CD4-positive, alpha-beta T cell treated with Interleukin-1 beta for 1 hour (primary cell): ENCODE measurements at regions not wholly inside any gene's neighbourhood (a gene's known extent, or its start where the extent isn't known, plus 50 kb on each side); places are given as distances from the start of the nearest gene placed in this dataset.
"Not testable (repeated sequence)": the region's sequence is repeated elsewhere in the genome, so short reads cannot be mapped to it uniquely, and the experiment has no call there.

Source experiments
- DNase-seq, 2 donors: peaks; one replicate each; pipeline ENCODE4 v3.0.0-alpha.2; 2020 to 2022

DNA sequence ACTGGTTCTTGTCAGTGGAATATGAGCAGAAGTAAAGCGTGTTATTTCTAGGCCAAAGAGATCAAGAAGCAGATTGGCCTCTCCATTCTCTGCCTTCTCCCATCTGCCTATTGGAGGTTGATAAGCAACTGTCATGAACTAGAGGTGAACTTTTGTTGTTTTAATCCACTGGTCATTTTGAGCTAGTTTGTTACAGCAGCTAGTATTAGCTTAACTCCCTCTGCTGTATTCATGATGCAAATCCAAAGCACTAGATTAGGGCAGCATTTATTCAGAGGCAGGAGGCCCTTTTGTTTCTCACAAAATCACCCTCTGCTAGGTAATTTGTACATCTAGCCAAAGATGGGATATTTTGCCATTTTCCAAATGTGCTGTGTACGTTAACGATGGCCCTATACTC, 97.3 kb upstream of the DPT start:
- DNase-seq: no peak

DNA sequence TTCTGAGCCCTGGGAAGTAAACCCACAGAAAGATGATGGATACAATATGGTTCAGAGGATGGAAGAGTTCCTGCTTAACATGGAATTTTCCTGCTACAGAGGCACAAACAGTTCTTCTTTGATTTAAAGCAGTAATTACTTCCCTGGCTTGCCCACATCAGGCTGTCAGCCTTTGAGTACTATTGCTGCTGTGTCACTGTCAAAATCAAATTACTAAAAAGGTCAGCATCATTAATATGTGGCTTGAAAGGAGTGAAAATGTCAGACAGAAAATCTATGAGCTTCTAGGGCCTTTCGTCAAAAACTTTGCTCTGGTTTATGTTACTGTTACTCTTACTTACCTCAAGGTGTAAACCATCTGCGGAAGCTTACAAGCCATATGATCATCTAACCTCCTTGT, 98.6 kb upstream of the DPT start:
- no peak for DNase-seq

DNA sequence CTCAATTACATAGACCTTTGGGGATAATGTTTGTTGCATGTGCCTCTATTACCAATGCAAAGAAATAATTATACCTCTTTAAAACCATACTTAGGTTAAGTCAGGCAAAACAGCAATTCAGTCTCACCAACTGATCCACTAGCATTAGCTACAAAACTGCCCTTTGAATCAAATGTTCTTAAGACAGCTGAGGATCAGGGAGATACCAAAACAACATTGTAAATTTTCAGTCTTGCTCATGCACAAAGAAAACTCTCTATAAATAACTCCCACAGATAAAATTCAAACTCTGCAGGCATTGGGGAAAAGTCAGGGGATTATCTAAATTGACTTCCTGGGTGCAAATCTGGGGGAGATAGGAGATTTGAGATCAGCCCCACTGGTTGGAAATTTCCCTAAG, 100.9 kb upstream of the DPT start:
- no peak for DNase-seq

DNA sequence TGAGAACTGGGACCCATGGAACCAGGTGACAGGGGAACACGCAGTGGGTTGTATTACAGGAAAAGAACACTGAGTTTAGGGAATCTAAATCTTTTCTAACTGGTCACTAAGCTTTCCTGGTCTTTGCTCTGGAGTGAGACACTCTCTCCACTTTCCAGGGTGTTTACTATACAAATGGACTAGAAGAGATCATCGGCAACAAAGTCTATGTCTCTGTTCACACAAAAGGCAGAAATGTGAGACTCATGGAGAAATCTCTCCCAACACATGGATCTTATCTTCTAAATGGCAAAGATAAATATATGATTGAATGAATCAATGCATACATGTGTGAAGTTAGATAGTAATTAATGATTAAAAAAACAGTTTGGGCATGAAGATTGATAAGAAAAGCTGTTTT, 101.6 kb upstream of the DPT start:
- no peak for DNase-seq

DNA sequence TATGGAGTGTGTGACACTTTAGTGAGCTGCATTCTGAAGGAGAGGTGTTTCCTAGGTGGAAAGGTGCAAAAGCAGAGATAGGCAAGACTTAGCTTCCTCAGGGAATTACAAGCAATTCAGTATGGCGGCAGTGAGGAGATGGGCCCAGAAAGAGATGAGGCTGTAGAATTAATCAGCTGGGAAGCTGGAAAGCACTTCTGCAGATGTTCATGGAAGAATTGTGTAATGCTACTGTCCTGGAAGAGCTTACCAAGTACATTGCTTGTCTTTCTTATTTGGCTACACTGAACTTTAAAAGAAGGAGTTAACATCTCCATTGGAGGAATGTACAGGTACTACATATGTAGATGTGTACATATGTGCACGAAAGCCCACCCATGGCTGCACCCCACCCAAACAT, 103.7 kb upstream of the DPT start:
- no peak for DNase-seq

DNA sequence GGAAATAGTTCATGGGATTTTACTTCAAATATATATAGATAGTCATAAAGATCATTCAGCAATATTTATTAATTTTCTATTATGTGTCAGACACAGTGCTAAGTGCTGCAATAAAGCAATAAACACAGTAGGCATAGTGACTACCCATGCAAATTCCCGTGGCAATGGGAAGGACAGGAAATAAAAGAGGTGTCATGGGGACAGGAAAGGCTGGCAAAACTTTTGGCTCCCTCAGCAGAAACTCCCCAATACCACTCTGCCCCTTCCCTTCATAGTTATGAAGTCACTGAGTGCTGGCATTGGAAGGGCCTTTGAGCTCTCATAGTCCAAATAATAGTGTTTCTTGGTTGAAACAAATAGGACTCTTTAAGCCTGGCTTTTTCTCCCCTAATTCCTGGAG, 104.4 kb upstream of the DPT start:
- no peak for DNase-seq

DNA sequence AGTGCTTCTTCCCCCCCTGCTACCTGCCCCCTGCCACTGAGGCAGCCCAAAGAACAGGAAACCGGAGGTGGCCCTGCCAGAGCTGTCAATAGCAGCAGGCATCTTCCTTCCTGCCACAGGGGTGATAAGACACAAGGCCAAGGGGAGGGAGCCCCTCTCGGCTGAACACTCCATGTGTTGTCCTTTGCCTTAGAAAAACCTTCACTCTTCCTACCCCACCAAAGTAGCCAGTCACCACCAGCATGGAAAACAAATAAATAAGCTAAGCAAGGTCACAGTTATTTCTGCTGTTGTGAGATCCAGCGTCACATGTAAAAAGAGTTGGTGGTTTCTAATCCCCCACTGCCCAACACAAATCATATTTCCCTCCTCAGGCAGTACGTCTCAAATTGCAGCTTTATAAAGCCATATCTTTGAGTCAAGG, 104.8 kb upstream of the DPT start:
- peak in 1 of 2 donors; percentile 22 for DNase-seq

DNA sequence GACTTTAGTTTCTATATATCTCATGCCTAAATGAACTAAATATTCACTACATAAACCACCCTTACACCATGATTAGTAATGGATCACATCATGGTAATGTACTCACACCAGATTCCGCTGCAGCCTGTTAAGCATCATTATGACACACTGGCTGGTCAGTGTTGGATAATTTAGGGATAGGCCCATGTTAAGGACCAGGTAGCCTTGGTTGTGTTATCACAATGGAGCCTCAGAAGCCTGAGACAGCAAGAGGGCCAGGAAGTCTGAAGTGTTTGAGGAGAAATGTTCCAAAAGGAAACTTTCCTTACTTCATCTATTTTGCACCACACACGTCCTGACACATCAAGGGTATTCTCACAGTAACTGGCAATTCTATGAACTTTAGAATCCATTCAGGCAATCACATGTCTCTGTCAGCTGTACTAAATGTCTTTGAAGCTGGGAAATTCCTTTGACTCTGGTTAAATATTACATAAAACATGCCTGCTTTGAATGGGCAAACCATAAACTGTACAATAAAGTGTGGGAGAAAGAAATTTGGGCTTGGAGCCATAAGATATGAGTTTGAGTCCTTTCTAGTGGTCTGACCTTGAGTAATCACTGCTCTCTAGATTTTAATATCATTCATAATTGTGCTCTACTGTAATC, 105.3 kb upstream of the DPT start:
- DNase-seq: no peak

DNA sequence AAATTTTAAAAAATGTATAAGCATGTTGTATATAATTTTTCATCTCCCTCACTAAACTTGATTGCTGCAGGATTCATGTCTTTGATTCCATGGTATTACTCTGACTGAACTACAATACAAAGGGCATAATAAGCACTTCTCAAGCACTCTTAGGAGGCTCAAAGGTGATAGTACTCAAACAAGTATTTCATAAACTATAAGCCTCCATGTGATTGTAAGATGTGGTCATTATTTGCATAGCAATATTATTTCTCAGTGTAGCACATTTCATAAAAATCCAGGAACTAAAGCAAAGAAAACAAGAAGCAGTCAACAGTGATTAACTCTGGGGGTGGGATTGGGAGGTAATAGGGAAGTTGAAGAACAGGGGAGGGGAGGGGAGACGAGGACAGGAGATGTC, 106.2 kb upstream of the DPT start:
- DNase-seq: no peak

DNA sequence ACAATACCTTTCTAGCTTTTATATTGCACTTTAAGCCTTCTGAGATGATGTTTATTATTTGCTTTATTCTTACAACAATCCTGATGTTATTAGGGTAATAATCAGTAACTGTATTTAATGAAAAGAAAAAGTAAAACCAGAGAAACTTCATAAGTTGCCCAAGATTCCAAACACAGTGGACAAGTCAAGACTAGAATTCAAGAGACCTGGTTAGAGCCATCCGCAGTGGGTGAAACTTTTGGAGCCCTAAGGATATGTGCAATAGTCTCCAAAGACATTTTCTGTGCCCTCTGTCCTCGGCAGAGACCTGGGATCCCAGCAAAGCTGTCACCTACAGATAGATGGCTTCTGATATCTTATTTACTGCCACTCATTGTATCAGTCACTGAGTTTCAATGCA, 106.8 kb upstream of the DPT start:
- no peak for DNase-seq

DNA sequence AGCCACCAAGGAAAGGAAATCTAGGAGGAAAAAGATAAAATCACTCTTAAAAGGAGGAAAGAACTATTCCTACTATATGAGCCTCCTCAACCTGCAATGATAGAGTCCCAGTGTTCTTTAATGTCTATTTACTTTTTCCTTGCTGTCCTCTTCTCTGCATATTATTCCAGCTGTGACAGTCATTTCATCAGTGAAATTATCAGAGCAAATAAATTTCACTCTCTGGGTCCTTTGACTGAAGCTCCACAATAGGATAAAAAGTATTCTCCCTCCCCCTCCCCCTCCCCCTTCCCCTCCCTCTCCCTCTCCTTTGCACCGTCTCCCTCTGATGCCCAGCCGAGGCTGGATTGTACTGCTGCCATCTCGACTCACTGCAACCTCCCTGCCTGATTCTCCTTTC, 107.5 kb upstream of the DPT start:
- DNase-seq: no peak

DNA sequence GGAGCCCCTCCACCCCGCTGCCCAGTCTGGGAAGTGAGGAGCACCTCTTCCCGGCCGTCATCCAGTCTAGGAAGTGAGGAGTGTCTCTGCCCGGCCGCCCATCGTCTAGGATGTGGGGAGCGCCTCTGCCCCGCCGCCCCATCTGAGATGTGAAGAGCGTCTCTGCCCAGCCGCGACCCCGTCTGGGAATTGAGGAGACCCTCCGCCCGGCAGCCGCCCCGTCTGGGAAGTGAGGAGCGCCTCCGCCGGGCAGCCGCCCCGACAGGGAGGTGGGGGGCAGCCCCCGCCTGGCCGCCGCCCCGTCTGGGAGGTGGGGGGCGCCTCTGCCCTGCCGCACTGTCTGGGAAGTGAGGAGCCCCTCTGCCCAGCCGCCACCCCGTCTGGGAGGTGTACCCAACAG, 108.2 kb upstream of the DPT start:
- DNase-seq: not testable (repeated sequence)

DNA sequence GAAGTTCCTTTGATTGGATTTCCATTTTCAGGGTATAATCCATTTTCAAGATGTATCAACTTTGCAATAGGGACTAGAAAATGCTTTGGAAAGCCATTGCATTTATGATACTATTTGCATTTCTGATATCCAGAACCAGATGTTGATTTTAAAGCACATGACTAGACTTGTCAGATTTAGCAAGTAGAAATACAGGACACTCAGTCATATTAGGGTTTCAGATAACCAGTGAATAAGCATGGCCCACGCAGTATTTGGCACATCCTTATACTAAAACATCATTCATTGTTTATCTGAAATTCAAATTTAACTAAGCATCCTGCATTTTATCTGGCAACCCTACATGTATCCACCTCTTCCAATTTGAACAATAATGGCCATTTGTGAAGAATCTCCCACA, 113.3 kb upstream of the DPT start:
- DNase-seq: no peak

DNA sequence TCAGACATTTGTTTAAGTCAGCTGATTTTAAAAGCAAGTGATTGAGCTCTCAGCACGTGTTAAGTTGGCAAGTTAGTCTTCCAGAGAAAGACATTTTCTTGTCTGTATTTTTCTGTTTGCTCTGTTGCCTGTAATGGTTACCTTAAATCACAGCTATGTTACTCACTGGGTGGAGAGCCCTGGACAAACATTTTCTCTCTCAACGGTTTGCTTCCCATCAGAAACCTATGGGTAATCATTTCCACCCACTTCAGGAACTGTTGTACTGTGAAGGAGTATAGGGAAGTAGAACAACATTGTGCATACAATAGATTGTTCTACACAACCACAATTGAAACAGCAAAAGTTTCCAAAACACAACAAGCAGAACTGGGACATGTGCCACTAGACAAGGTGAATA, 113.9 kb upstream of the DPT start:
- DNase-seq: no peak

DNA sequence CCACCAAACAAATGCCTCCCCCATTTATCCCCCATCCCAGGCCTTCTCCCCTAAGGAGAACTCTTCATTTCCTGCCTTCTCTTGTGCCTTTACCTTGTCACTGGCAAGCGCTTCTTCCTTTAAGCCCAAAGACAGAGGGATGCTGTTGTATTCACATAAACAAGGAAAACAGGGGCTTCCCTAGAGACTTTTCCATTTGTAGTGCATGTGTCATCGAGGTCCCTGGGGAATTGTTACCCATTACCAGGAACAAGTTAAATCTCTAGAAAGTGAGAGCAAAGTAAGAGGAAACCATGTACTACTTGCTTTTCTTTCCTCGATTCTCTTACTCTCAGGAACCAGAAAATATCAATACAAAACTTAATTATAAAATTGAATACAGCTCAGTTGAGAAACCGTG, 114.4 kb upstream of the DPT start:
- DNase-seq: no peak

DNA sequence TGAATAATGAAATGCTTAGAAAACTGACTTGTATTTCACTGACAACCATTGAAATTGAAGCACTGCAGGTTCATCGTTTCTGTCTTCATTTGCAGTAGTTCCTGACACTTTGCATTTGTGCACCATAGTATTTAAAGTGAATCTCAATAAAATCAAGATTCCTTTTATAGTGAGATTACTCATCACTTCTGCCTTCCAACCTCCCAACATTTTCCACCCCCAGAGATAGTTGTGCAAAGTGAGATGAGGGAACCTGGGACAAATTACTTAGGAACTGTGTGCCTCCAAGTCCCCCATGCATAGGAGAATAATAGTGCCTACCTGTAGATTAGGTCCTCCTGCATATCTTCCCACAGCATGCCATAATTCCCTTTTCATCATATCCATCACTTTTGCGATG, 114.9 kb upstream of the DPT start:
- no peak for DNase-seq

DNA sequence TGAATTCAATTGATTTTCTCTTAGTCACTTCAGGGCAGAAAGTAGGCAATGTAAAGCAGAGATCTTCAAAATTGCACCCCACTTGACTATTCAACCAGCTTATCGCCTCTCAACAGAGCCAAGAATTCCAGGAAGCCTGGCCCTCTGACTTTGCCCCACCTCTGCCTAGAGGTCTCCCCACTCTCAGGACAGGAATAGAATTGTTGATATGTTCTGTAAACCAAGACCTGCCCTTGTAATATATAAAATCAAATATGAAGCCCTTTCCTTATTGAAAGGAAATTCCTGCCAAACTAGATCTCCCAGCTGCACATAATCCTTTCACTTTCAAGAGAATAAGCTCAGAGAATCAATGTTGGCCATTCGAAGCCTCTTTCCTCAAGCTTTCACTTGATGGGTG, 116.1 kb upstream of the DPT start:
- DNase-seq: no peak

DNA sequence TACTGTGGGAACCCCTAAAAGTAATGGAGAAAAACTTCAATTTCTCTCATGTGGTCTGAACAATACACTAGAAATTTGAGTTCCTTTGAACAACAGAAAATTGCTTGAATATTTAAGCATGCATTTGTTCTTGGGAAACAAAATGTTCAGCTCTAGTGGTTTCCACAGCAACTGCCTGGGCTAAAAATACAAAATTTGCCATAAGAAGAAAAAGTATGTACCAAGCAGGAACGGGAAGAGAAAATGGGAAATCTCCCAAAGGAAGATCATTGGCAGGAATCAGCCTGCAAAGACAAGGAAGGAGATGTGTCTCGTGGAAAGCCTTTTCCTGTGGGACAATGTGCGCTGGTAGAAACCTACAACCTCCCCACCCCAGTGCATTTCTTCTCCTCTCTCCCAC, 119.0 kb upstream of the DPT start:
- DNase-seq: no peak

DNA sequence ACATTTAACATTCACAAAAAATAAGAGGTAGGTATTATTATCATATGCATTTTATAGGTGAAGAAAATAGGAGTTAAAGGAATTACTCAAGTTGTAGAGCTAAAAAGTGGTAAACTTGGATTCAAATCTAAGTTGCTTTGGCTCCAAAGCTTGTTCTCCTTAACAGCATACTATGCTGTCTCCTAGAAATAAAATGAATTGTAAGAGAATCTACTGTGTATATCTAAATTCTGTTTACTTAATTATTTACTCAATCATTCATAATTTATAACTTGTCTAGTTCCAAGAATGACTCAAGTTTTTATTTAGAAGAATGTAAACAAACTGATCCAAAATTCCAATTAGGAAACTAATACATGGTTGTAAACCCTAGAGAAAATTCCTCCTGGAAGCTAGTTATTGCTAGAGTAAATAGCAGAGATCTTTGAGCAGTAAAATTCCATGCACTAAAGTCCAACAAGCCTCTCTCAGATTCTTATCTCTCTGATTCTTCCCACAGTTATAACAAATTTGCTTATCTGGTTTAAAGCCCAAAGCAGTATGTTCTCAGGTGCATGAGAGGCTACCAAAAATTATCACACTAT, 132.5 kb upstream of the DPT start:
- DNase-seq: no peak

DNA sequence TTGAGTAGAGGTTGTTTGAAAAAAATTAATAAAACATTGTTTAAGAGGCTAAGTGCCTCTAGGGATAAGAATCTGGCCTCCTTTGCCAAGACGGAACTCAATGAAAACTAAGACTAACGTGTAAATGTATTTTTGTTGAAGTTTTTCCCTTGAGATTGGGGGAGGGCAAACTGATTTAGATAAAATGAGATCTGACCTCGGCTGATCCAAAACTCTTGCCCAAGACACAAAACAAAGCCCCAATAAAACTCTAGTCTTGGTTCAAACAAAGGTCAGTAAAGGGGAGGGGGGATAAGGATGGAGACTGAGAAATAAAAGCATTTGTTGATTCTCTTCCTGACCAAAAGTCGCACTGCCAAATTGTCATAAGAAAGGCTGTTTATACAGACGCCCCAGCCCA, 134.8 kb upstream of the DPT start:
- no peak for DNase-seq

DNA sequence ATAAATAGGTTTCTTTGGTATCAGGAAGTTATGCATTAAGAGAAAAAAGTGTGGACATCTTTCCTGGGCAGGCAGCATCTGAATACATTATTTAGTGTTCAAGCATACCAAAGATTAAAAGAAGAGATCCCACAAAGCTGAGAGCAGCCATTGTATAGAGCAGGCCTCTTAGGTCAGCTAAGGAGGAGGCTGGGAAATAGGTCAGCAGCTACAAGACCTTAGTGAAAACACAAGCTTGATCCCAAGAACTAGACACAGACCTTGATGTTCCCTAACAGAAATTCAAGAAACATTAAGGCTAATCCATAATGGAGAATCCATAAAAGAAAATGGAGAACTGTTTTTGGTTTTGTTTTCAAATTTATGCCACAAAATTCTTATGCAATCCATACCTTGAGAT, 135.3 kb upstream of the DPT start:
- DNase-seq: no peak

DNA sequence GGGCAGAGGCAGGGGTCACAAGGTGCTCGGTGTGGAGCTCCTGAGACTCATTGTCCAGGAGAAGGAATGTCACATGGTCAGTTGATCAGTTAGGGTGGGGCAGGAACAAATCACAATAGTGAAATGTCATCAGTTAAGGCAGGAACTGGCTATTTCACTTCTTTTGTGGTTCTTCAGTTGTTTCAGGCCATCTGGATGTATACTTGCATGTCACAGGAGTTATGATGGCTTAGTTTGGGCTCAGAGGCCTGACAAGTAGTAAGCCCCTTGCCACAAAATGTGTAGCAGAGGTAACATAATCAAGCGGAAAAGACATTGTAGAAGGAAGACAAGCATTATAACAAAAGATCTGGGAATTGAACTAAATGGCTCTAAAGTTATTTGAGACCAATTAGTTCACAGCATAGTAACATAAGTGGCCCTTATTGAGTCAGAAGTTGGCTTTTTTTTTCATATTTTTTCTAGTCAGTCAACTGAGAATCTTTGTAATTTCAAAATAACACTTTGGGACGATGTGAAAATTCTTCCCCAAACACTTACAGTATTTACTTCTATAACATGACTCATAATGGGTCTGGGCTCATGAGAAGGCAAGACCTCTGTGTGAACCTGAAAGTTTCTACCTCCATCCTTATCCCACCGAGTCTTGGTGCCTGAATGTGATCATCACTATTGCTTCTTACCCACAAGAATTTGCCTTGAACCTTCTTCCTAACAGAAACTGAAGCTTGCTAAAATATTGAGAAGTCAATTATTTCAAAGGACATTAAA, 137.0 kb upstream of the DPT start:
- no peak for DNase-seq

DNA sequence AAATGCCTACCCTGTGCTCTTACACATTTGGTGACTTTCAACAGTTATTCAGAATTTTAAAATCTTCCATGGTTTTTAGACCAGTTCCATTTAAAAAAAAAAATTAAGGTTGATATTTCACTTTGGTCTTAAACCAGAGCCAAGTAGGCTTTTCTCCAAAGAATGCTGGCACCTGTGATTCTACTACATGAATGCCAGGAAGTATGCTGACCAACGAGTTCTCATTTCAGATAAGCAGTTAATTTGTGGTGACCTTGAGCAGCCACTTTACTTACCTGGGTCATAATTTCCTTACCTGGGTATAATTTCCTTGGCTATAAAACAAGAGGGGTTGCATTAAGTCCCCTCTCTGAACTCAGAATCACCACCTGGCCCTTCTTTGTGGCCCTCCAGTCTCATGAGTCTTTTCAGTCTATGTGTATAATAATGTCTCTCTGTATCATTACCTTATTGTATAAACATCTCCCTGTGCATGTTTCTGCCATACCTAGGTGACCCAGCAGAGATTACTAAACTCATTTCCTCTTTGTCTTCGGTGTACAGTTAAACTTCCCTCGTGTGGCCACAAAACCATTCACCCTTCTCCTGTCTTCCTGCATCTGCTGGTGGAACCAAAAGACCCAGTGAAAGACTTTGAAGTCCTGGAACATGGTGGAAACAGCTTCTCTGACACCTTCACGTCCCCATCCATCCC, 139.1 kb upstream of the DPT start:
- no peak for DNase-seq

DNA sequence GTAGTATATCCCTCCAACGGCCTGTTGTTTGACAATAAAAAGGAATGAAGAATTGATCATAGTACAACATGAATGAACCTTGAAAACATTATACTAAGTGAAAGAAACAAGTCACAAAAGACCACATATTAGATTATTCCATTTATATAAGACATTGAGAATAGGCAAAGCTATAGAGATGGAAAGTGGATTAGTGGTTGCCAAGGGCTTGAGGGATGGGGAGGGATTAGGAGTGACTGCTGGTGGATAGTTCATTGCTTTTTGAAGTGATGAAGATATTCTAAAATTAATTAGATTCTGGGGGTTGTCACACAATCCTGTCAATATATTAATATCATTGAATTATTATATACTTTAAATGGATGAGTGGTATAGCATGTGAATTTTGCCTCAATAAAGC, 142.5 kb upstream of the DPT start:
- DNase-seq: no peak
